HEK293 (cell line): ENCODE measurements at regions not wholly inside any gene's neighbourhood (a gene's known extent, or its start where the extent isn't known, plus 50 kb on each side); places are given as distances from the start of the nearest gene placed in this dataset.
"Not testable (repeated sequence)": the region's sequence is repeated elsewhere in the genome, so short reads cannot be mapped to it uniquely, and the experiment has no call there.

Experiments used
- ATF2 ChIP-seq: fragments of 450-650 bp; formaldehyde crosslinking; IDR thresholded peaks from 2 replicates; pipeline ENCODE4 v1.5.1; 2016; ENCODE audit warnings: missing biosample characterization, missing genetic modification characterization, low read depth
- CTCF ChIP-seq: fragments of 450-650 bp; formaldehyde crosslinking; IDR thresholded peaks from 2 replicates; pipeline ENCODE4 v1.5.1; 2016; ENCODE audit warnings: missing biosample characterization, missing genetic modification characterization
- KLF10 ChIP-seq: fragments of 450-650 bp; IDR thresholded peaks from 2 replicates; pipeline ENCODE4 v1.5.1; 2018; ENCODE audit warnings: missing biosample characterization, mild to moderate bottlenecking, missing genetic modification characterization
- REST ChIP-seq: fragments of 450-650 bp; formaldehyde crosslinking; IDR thresholded peaks from 2 replicates; pipeline ENCODE4 v1.5.1; 2016; ENCODE audit warnings: missing biosample characterization, missing genetic modification characterization
- ZBTB7A ChIP-seq: fragments of 450-650 bp; formaldehyde crosslinking; IDR thresholded peaks from 2 replicates; pipeline ENCODE4 v1.5.1; 2016; ENCODE audit warnings: low read depth, missing biosample characterization, missing genetic modification characterization
- ZNF239 ChIP-seq: fragments of 450-650 bp; formaldehyde crosslinking; IDR thresholded peaks from 2 replicates; pipeline ENCODE4 v1.5.1; 2016; ENCODE audit warnings: missing biosample characterization, missing genetic modification characterization
- ZNF311 ChIP-seq: fragments of 450-650 bp; formaldehyde crosslinking; IDR thresholded peaks from 2 replicates; pipeline ENCODE4 v1.5.1; 2017; ENCODE audit warnings: missing biosample characterization, missing genetic modification characterization, borderline replicate concordance

GRCh38 chr22:10768875-10769274, 4759.1 kb upstream of the OR11H1 start:
- not testable (repeated sequence) for TF ChIP-seq CTCF; ATF2 (tag by site-specific recombination); ZNF311 (tag by site-specific recombination); KLF10 (tag by site-specific recombination); ZBTB7A; ZNF239 (tag by site-specific recombination); REST (tag by site-specific recombination)
